Stimulated activated naive CD8-positive, alpha-beta T cell treated with anti-CD3 and anti-CD28 coated beads, Interleukin-15, Interleukin-2, amounts not matched to agents 100 U/mL and 50 U/mL, for 24 hours (primary cell): ENCODE measurements at regions not wholly inside any gene's neighbourhood (a gene's known extent, or its start where the extent isn't known, plus 50 kb on each side); places are given as distances from the start of the nearest gene placed in this dataset.
"Not testable (repeated sequence)": the region's sequence is repeated elsewhere in the genome, so short reads cannot be mapped to it uniquely, and the experiment has no call there.

ENCODE experiments used
- ATAC-seq: fragments of 150-1000 bp; cut with Tn5 transposase; one replicate; pipeline ENCODE4 v1.10.0; 2021
- DNase-seq: peaks from one replicate; pipeline ENCODE4 v3.0.0; 2021

DNA sequence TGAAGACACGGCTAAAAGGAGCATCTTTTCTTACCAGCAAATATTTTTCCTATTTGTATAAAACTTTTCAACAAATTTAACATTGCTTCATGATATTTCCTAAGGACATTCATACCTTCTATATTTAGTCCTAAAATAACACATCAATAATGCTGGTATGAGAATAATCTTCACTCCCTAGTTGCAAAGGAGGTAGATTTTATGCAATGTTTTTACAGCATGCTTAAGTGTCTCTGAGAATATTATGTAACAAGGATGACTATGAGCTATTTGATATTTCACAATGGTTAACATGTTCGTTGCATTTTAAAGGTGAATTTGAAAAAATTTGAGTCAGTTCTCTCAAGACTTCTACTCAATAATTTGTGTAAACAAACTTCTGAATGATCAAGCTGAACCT, 506.7 kb downstream of the NUP35 start:
- no peak for DNase-seq
- ATAC-seq, result no peak

DNA sequence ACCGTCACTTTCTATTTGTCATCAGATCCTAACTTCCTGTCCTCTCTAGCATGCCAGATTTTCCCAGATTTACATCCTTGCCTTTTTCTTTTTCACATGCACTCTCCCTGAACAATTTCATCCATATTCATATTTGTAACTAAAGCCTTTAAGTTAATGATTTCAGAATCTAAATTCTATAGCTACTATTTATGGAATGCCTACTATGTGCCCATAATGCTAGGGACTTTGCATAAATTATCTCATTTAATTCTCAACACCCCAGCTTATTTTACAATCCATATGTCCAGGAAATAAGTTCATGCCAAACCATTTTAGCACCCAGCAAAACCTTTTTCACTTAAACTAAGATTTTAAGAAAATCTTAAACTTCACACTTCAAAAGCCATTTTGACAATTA, 531.9 kb downstream of the NUP35 start:
- ATAC-seq (no peak), DNase-seq (no peak)

DNA sequence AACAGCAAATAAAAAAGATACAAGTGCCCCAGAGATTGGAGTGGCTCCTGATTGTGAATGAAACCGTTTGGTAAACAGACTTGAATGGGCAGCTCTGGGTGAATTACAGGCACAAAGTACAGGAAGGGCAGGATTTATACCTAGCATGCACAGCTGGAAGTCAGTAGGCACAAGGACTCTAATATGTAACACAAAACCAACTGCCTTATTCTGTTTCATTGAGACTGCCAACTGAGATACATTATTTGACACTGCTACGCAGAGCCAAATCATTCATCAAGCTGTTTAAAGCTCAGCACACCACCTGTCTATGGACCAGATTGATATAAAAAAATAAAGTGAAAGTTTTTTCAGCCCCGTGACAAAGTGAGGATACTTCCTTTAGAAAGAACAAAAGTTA, 541.2 kb downstream of the NUP35 start:
- no peak for ATAC-seq
- DNase-seq, result no peak

DNA sequence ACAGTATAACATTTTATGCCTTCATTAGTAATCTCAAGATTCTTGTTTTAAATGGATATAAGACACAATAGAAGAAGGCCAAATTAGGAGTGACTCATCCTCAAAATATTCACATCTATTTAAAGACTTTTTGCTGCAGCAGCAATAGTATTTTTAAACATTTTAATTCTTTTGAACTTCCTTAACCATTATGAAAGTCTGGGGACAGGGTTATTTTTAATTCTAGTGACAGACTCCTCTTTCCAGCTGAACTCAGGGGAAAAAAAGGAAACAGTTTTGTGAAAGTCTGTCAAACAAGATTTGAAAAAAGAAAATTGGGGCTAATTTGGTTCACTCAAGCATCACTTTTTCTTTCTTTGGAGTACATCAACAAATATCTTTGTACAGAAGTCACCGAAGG, 541.8 kb downstream of the NUP35 start:
- ATAC-seq, result no peak
- DNase-seq, result no peak

DNA sequence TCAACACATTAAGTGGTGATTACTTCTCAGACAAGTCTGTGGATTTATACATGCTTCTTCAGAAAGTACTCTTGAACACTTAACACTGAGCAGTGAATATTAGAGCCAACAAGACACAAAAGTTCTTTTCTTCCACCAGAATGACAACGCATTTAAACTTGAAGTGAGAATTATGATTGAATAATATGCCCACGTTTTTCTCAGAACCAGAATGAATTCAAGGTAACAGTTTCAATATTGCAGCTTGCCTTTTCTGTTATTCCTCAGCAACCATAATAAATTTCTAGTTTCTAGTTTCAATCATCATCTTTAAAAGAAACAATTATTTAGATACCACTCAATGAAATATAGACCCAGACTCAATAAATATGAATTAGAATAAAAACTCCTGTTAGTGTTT, 547.0 kb downstream of the NUP35 start:
- no peak for DNase-seq
- no peak for ATAC-seq

DNA sequence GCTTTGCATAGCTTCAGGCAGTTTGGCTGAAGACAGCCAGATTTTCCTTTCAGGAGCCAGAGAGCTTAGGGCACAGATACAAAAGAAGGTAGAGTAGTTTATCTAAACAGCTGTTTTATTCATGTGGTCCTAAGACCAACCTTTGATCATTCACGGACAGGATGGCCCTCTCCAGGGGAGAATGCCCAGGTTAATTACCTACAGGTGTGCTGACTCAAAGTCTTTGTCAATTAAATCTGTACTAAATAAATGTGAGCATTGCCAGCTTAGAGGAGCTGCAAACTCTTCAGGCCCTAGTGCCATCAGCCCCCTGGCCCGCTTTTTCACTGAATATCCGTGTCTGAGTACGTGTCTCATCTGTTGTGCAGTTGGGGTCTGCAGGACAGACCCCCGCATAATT, 554.7 kb downstream of the NUP35 start:
- no peak for DNase-seq
- ATAC-seq, result no peak

DNA sequence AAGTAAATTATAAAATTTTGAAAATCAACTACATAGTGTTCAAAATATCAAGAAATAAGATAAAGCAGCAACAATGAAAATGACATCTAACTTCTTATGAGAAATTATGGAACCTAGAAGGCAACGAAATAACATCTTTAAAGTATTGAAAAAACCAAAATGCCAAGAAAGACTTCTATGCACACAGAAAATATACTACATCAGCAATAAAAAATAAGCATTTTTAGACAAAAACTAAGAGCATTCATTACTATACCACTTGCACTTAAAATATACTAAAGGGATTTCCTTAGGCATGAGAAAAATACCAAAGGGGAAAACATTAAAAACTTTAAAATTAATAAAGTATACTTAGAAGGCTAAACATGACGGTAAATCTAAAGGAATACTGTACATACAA, 556.3 kb downstream of the NUP35 start:
- ATAC-seq, result no peak
- no peak for DNase-seq

DNA sequence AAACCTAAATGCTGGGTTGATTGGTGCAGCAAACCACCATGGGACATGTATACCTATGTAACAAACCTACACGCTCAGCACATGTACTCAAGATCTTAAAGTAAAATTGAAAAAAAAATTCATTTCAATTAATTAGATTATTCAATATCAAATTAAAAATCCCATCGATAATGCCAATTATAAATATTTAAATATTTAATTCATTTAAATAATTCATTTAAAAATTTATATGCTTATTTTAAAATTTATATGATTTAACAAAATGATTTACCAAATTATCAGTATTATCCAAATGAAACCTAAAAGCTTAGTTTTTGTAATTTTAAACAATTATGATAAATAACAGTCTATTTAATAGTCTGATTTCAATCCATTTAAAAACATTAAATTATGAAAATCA, 560.4 kb downstream of the NUP35 start:
- ATAC-seq, result no peak

DNA sequence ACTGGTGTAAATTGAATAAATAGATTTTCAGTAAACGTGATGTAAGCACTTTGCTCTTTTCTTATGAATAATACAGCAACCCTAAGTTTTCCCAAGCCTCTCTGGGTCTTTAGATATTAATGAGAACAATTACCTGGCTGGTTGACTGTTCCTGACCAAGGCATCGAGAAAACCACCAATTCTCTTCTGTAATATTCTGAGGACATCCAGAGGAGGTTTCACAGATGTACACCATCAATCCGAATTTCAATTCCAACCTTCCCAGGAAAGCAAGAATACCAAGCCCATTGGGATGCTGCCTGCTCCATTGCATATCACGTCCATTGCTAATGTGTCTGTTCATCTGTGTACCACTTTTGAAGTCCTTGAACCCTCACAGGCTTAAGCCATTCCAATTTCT, 571.8 kb downstream of the NUP35 start:
- DNase-seq (no peak), ATAC-seq (no peak)

More for the DNA sequence above, 560.4 kb downstream of the NUP35 start:
- DNase-seq, result no peak

DNA sequence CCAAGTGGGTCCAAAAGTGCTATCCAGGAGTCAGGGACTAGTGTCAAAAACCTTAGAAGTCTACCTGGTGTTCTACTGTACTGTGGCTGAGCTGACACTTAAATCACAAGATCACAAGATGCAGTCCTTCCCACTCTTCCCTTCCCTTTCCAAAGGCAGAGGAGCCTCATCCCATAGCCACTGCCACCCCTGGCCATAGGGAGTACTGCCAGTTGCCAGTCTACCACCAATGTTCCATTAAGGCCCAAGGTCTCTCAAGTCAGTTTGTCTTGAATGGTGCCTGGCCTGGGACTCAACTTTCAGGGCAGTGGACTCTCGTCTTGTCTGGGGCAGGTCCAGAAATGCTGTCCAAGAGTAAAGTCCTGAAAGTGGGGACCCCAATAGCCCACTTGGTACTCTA, 585.6 kb downstream of the NUP35 start:
- ATAC-seq (no peak), DNase-seq (no peak)

DNA sequence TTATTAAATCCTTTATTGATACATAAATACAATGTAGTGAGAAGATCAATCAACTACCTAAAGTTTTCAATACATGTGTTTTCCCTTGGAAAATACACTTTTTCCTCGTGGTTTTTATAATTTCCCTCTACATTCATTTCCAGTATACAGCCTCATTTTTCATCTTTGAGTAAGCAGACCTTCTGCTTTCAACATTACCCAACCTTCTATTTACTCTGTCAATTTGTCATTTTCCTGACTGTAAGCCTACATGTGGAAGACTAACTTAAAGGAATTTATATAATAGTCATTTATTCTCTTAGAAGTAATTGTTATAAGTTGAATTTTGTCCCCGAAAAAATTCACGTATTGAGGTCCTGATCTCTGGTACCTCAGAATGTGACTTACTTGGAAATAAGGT, 594.0 kb downstream of the NUP35 start:
- DNase-seq, result no peak
- ATAC-seq, result no peak

DNA sequence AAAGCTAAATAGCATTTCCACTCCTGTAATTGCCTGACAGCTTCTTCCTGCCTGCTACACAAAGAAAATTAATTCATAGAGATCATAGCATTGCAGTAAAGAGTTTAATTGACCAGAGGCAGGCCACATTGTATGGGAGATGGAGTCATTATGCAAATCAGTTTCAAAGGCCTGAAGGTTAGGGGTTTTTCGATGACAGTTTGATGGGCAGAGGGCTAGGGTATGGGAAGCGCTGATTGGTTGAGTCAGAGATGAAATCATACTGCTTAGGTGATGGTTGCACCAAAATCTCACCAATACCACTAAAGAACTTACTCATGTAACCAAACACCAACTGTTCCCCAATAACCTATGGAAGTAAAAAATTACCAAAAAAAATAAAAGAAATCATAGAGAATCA, 599.0 kb downstream of the NUP35 start:
- DNase-seq (no peak), ATAC-seq (no peak)

DNA sequence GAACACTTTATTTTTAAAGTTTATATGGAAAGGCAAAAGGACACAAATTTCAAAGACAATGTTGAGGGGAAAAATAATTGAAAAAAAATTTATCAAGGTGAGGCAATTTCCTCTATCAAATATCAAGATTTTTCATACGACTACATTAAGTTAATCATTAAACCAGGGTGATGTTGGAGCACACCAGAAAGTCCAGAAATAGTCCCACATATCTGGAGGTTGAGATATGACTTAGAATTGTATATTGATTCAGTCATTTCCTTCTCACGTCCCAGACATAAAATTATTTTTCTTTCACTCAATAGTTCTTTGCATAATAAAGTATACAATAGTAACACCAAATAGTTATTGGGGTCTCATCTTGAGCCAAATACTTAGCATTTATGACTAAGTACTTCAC, 605.1 kb downstream of the NUP35 start:
- DNase-seq (no peak), ATAC-seq (no peak)

DNA sequence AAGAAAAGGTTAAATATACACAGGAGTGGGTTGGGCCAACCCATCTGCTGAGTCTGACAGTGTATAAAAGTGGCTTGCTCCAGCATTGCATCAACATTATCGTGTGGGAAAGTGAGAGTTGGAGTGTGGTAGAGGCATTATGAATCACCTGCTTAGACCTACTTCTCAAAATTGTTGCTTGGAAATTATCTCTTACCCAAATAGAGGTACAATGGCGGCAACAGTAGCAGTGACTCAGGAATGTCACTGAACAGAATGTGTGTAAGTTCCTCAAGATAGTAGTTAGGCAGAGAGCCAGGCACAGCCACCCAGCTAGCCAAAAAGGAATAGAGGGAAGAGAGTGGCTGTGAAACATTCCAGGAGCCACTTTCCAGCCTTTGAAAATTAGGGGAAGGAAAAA, 616.0 kb downstream of the NUP35 start:
- no peak for DNase-seq

DNA sequence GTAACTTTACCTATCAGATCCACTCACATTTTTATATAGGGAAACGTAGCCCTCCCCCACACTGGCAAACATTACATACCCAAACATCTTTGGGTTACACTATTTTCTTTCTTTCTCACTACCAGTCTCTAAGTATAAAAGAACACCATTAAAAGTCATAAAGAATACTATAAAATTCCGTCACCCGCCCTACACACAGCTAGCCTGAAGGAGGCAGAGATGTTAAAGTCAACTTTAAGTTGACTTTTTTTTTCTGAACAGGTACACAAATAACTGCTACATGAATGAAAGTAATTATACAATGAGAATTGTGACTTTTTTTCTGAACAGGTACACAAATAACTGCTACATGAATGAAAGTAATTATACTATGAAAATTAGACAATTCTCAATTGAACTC, 628.3 kb downstream of the NUP35 start:
- DNase-seq (no peak), ATAC-seq (no peak)

More for the DNA sequence above, 616.0 kb downstream of the NUP35 start:
- no peak for ATAC-seq

DNA sequence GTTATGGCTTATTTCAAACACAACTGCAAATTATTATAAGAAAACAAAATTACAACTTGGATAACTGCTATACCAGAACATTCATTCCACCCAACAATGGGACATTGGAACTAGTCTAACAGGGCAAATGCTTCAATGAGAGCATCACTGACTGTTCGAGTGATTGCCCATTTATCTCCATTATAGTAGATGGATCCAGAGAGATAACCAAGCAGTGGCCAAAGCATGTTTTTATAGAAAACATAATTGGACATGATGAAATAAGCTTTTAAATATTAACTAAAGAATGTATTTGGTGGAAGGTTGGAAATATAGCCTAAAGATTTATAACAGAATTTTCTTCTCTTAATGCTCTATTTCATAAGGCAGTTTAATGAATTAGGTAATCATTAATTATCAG, 634.8 kb downstream of the NUP35 start:
- DNase-seq (no peak), ATAC-seq (no peak)

DNA sequence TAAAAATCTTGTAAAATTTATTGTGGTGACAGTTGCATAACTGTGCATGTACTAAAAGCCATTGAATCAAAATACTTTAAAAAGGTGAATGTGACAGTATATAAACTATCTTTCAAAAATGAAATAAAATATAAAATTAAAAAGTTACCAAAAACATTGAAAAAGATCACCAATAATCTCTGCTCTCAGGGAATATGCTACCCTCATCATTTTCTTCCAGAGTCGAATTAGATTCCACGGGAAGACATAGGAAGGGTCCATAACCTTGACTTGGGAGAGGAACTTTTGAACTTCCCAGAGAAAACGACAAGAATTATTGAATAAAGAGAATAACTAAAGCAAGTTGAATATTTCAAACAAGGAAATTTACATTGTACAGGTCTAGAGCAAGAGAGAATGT, 649.5 kb downstream of the NUP35 start:
- DNase-seq (no peak), ATAC-seq (no peak)

DNA sequence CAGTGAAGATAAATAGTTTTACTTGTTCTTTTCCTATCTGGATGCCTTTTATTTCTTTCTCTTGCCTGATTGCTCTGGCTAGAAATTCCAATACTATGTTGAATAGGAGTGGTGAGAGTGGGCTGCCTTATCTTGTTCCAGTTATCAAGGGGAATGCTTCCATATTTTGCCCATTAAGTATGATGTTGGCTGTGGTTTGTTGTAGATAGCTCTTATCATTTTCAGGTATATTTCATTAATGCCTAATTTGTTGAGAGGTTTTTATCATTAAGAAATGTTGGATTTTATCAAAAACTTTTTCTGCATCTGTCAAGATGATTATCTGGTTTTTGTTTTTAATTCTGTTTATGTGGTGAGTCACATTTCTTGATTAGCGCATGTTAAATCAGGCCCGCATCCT, 655.8 kb downstream of the NUP35 start:
- ATAC-seq (no peak), DNase-seq (no peak)

DNA sequence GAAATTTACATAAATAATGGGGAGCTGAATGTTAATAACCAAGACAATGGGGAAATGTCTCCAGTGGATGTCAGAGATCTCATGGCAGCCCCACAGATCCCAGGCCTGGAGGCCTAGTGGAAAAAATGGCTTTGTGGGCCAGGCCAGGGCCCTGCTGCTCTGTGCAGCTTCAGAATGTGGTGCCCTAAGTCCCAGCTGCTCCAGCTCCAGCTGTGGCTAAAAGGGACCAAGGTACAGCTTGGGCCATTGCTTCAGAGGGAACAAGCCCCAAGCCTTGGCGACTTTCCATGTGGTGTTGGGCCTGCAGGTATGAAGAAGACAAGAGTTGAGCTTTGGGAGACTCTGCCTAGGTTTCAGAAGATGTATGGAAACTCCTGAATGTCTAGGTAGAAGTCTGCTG, 658.2 kb downstream of the NUP35 start:
- no peak for DNase-seq
- ATAC-seq, result no peak

DNA sequence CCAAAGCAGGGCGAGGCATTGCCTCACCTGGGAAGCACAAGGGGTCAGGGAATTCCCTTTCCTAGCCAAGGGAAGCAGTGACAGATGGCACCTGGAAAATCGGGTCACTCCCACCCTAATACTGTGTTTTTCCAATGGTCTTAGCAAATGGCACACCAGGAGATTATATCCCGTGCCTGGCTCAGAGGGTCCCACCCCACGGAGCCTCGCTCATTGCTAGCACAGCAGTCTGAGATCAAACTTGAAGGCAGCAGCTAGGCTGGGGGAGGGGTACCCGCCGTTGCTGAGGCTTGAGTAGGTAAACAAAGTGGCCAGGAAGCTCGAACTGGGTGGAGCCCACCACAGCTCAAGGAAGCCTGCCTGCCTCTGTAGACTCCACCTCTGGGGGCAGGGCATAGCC, 664.6 kb downstream of the NUP35 start:
- DNase-seq, ATAC-seq: not testable (repeated sequence)

DNA sequence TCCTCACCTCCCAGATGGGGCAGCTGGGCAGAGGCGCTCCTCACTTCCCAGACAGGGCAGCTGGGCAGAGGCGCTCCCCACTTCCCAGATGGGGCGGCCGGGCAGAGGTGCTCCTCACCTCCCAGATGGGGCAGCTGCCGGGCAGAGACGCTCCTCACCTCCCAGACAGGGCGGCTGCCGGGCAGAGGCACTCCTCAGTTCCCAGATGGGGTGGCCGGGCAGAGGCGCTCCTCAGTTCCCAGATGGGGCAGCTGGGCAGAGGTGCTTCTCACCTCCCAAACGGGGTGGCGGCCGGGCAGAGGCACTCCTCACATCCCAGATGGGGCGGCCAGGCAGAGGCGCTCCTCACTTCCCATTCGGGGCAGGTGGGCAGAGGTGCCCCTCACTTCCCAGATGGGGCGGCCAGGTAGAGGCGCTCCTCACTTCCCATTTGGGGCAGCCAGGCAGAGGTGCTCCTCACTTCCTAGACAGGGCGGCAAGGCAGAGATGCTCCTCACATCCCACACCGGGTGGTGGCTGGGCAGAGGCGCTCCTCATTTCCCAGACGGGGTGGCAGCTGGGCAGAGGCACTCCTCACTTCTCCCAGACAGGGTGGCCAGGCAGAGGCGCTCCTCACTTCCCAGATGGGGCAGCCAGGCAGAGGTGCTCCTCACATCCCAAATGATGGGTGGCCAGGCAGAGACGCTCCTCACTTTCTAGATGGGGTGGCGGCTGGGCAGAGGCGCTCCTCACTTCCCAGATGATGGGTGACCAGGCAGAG, 668.1 kb downstream of the NUP35 start:
- DNase-seq, ATAC-seq: not testable (repeated sequence)

DNA sequence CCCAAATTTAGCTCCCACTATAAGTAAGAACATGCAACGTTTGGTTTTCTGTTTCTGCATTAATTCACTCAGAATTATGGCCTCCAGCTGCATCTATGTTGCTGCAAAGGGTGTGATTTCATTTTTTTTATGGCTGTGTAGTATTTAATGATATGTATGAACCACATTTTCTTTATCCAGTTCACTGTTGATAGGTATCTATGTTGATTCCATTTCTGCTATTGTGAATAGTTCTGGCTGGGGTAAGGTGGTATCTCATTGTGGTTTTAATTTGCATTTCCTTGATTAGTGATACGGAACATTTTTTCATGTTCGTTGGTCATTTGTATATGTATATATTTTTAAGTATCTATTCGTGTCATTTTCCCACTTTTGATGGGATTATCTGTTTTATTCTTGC, 674.3 kb downstream of the NUP35 start:
- ATAC-seq (no peak), DNase-seq (no peak)

DNA sequence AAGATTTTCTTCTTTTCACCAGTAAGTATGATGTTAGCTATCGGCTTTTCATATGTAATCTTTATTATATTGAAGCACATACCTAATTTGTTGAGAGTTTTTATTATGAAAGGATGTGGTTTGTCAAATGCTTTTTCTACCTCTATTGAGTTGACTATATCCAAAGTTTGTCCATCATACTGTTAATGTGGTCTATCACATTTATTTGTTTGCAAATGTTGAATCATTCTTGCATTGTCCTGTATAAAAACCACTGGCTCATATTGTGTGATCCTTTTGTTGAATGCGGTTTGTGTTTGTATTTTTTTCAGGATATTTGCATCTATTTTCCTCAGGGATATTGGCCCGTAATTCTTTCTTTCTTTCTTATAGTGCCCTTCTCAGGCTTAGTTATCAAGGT, 675.5 kb downstream of the NUP35 start:
- no peak for ATAC-seq
- DNase-seq, result no peak

DNA sequence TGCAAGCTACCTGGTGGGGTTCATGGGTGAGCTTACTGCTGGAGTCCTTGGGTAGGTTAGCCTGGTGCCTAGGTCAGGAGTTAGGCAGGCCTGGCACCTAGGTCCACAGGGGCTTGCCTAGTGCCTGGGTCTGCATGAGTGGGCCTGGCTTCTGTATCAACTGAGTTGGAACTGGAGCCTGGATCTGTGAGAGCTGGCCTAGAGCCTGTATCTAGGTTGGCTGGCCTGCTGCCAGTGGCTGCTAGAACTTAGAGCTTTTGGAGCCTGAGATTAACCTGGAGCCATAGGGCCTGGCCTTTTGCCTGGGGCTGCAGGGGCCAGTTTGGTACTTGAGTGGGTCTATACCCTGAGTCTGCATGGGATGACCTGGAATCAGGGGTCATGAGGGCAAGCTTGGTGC, 679.4 kb downstream of the NUP35 start:
- DNase-seq (no peak), ATAC-seq (no peak)

DNA sequence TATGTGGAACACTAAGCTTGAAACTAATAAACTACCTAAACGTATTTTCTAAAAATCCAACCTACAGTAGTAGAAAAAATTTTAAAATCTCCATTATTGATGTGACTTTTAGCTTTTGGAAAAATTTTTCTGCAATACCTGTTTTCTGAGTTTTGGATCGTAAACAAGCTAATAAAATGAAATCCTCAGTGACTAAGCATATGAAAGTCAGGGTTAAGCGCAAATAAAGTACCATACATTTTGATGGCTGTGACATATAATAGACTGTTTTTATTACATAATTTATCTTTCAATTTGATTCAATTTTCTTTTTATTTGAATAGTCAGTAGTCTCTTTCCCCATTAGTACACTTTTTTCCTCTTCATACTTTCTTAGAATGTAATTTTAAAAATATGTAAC, 683.6 kb downstream of the NUP35 start:
- no peak for DNase-seq
- ATAC-seq, result no peak
